ENCODE measurements at regions not wholly inside any gene's neighbourhood (a gene's known extent, or its start where the extent isn't known, plus 50 kb on each side); places are given as distances from the start of the nearest gene placed in this dataset.

DNA sequence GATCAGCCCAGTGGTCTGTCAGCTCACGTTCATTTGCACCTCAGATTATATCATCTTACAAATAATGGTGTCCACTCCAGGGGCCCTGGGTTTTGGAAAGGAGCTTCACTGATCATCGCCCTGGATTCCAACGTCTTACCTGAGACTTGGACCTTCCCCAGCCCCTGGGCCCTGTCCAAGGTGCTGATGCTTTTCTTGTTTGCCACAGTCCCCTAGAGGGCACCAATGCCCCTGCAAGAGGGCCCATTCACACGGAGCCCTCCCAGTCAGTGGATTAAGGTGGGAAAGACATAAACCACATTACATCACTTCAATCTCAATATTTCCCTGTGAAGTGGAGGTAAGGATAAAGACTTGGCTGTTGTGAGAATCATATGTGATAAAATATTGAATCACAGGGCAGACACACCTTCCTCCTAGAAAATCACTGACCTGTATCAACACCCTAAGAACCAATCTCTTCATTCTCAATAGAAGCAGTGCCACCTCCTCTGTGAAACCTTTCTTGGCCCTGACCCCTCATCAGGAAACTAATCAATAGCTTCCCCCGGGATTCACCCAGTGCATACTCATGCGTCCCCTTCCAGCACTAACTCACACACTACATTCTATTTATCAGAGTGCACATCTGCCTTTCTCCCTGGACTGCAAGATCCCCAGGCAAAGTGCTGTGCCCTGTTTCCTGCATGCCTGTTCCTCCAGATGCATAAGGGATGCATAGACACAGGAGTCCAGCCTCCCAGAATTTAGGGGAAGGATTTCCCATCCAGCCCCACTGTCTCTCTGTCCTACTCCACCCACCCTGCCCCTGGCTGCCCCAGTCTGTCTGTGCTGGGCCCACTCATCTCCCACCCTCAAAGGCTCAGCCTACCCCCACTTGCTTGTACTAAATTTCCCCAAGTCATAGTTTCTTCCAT is 167.0 kb downstream of the BUD13 start (continued):
- 0 out of 2 replicates have a peak, but pooled peaks have one; percentile 37 for TF ChIP-seq ZNF737 (CRISPR knock-in tag; IDR thresholded peaks at IDR 0.05; ENCODE audit: borderline replicate concordance)
- TF ChIP-seq, protein P1, sequence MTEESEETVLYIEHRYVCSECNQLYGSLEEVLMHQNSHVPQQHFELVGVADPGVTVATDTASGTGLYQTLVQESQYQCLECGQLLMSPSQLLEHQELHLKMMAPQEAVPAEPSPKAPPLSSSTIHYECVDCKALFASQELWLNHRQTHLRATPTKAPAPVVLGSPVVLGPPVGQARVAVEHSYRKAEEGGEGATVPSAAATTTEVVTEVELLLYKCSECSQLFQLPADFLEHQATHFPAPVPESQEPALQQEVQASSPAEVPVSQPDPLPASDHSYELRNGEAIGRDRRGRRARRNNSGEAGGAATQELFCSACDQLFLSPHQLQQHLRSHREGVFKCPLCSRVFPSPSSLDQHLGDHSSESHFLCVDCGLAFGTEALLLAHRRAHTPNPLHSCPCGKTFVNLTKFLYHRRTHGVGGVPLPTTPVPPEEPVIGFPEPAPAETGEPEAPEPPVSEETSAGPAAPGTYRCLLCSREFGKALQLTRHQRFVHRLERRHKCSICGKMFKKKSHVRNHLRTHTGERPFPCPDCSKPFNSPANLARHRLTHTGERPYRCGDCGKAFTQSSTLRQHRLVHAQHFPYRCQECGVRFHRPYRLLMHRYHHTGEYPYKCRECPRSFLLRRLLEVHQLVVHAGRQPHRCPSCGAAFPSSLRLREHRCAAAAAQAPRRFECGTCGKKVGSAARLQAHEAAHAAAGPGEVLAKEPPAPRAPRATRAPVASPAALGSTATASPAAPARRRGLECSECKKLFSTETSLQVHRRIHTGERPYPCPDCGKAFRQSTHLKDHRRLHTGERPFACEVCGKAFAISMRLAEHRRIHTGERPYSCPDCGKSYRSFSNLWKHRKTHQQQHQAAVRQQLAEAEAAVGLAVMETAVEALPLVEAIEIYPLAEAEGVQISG (CRISPR knock-in tag; IDR thresholded peaks at IDR 0.05) = peak; percentile 71
- TF ChIP-seq PLRG1 (conservative IDR thresholded peaks at IDR 0.05) = no peak
- TF ChIP-seq ZSCAN21 (CRISPR knock-in tag; IDR thresholded peaks at IDR 0.05; ENCODE audit: borderline replicate concordance) = peak; percentile 63; the same call in 1 of the 2 replicates
- no peak for TF ChIP-seq LCORL (IDR thresholded peaks at IDR 0.05)
- no peak for TF ChIP-seq LCORL (CRISPR knock-in tag; IDR thresholded peaks at IDR 0.05)
- TF ChIP-seq ZNF713 (CRISPR knock-in tag; IDR thresholded peaks at IDR 0.05) = no peak
- TF ChIP-seq CHCHD3 (CRISPR knock-in tag; IDR thresholded peaks at IDR 0.05) = no peak
- peak; percentile 85 for TF ChIP-seq RFXANK (CRISPR knock-in tag; IDR thresholded peaks at IDR 0.05)
- no peak for TF ChIP-seq CBFB (CRISPR knock-in tag; IDR thresholded peaks at IDR 0.05)
- no peak for TF ChIP-seq ZNF75D (CRISPR knock-in tag; IDR thresholded peaks at IDR 0.05; ENCODE audit: borderline replicate concordance)
- no peak for TF ChIP-seq PAWR (CRISPR knock-in tag; IDR thresholded peaks at IDR 0.05; ENCODE audit: borderline replicate concordance)
- TF ChIP-seq, protein P2, sequence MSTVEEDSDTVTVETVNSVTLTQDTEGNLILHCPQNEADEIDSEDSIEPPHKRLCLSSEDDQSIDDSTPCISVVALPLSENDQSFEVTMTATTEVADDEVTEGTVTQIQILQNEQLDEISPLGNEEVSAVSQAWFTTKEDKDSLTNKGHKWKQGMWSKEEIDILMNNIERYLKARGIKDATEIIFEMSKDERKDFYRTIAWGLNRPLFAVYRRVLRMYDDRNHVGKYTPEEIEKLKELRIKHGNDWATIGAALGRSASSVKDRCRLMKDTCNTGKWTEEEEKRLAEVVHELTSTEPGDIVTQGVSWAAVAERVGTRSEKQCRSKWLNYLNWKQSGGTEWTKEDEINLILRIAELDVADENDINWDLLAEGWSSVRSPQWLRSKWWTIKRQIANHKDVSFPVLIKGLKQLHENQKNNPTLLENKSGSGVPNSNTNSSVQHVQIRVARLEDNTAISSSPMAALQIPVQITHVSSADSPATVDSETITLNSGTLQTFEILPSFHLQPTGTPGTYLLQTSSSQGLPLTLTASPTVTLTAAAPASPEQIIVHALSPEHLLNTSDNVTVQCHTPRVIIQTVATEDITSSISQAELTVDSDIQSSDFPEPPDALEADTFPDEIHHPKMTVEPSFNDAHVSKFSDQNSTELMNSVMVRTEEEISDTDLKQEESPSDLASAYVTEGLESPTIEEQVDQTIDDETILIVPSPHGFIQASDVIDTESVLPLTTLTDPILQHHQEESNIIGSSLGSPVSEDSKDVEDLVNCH (CRISPR knock-in tag; IDR thresholded peaks at IDR 0.05) = no peak
- TF ChIP-seq HDAC2 (CRISPR knock-in tag; IDR thresholded peaks at IDR 0.05) = peak; percentile 83; the same call in 1 of the 2 replicates
- no peak for TF ChIP-seq RBM22 (optimal IDR thresholded peaks at IDR 0.05; ENCODE audit: low read length)
- TF ChIP-seq, protein P3, sequence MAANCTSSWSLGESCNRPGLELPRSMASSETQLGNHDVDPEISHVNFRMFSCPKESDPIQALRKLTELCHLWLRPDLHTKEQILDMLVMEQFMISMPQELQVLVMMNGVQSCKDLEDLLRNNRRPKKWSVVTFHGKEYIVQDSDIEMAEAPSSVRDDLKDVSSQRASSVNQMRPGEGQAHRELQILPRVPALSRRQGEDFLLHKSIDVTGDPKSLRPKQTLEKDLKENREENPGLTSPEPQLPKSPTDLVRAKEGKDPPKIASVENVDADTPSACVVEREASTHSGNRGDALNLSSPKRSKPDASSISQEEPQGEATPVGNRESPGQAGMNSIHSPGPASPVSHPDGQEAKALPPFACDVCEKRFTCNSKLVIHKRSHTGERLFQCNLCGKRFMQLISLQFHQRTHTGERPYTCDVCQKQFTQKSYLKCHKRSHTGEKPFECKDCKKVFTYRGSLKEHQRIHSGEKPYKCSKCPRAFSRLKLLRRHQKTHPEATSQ (CRISPR knock-in tag; IDR thresholded peaks at IDR 0.05; ENCODE audit: borderline replicate concordance) = no peak
- TF ChIP-seq, protein P4, sequence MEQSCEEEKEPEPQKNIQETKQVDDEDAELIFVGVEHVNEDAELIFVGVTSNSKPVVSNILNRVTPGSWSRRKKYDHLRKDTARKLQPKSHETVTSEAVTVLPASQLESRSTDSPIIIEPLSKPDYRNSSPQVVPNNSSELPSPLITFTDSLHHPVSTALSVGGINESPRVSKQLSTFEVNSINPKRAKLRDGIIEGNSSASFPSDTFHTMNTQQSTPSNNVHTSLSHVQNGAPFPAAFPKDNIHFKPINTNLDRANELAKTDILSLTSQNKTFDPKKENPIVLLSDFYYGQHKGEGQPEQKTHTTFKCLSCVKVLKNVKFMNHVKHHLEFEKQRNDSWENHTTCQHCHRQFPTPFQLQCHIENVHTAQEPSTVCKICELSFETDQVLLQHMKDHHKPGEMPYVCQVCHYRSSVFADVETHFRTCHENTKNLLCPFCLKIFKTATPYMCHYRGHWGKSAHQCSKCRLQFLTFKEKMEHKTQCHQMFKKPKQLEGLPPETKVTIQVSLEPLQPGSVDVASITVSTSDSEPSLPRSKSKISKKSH (CRISPR knock-in tag; IDR thresholded peaks at IDR 0.05; ENCODE audit: borderline replicate concordance) = no peak
- TF ChIP-seq, protein P5, sequence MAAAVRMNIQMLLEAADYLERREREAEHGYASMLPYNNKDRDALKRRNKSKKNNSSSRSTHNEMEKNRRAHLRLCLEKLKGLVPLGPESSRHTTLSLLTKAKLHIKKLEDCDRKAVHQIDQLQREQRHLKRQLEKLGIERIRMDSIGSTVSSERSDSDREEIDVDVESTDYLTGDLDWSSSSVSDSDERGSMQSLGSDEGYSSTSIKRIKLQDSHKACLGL (CRISPR knock-in tag; IDR thresholded peaks at IDR 0.05) = no peak
- no peak for TF ChIP-seq SETDB1 (CRISPR knock-in tag; IDR thresholded peaks at IDR 0.05; ENCODE audit: borderline replicate concordance)
- peak; percentile 70 for TF ChIP-seq PPARG (CRISPR knock-in tag; conservative IDR thresholded peaks at IDR 0.05)
- TF ChIP-seq EED (CRISPR knock-in tag; IDR thresholded peaks at IDR 0.05) = no peak
- no peak for TF ChIP-seq PAF1 (CRISPR knock-in tag; IDR thresholded peaks at IDR 0.05)

Data from HepG2 (cell line).